Loucy (cell line): ENCODE measurements at regions not wholly inside any gene's neighbourhood (a gene's known extent, or its start where the extent isn't known, plus 50 kb on each side); places are given as distances from the start of the nearest gene placed in this dataset.
A peak's percentile ranks its signal among the peaks of the same experiment; 100 is the strongest.

Source experiments
- H2AFZ ChIP-seq: fragments of 200-600 bp; sonication (generic); 2 replicates; pipeline ENCODE4 v1.6.0; 2016; ENCODE audit warnings: antibody characterized with exemption, mild to moderate bottlenecking, low read length, moderate library complexity
- H3F3A ChIP-seq: fragments of 200-600 bp; 2 replicates; pipeline ENCODE4 v1.6.0; 2016; ENCODE audit warnings: antibody characterized with exemption, low read depth, mild to moderate bottlenecking
- H3K27me3 ChIP-seq: fragments of 200-600 bp; sonication (generic); 2 replicates; pipeline ENCODE4 v1.6.1; 2014; ENCODE audit warnings: low read length, mild to moderate bottlenecking; ENCODE audit not compliant: insufficient read depth, poor library complexity, severe bottlenecking
- H3K36me3 ChIP-seq: fragments of 200-600 bp; sonication (generic); 2 replicates; pipeline ENCODE4 v1.6.1; 2016; ENCODE audit warnings: low read length; ENCODE audit not compliant: insufficient read depth
- H3K4me1 ChIP-seq: fragments of 200-600 bp; sonication (generic); 2 replicates; pipeline ENCODE4 v1.5.1; 2014; ENCODE audit warnings: low read length, mild to moderate bottlenecking; ENCODE audit not compliant: insufficient read depth, poor library complexity, severe bottlenecking
- H3K4me2 ChIP-seq: fragments of 200-600 bp; sonication (generic); 2 replicates; pipeline ENCODE4 v1.6.0; 2014; ENCODE audit warnings: antibody characterized with exemption, low read length, low read depth, mild to moderate bottlenecking; ENCODE audit not compliant: poor library complexity, severe bottlenecking
- H3K4me3 ChIP-seq: fragments of 200-600 bp; sonication (generic); 2 replicates; pipeline ENCODE4 v1.5.1; 2014; ENCODE audit warnings: low read length, mild to moderate bottlenecking, mixed read lengths; ENCODE audit not compliant: poor library complexity, severe bottlenecking
- H3K79me2 ChIP-seq: fragments of 200-600 bp; sonication (generic); 2 replicates; pipeline ENCODE4 v1.6.1; 2014; ENCODE audit warnings: low read length; ENCODE audit not compliant: insufficient read depth
- H3K9ac ChIP-seq: fragments of 200-600 bp; sonication (generic); 2 replicates; pipeline ENCODE4 v1.6.0; 2014; ENCODE audit warnings: mild to moderate bottlenecking, low read depth, low read length, moderate library complexity; ENCODE audit not compliant: poor library complexity, severe bottlenecking
- H3K9me2 ChIP-seq: fragments of 200-600 bp; sonication (generic); replicated peaks from 2 replicates; pipeline ENCODE4 v1.6.1; 2016; ENCODE audit warnings: low read depth, low read length, mixed read lengths
- H3K9me3 ChIP-seq: fragments of 200-600 bp; sonication (generic); 2 replicates; pipeline ENCODE4 v1.6.1; 2014; ENCODE audit warnings: mild to moderate bottlenecking, antibody characterized with exemption, low read length, low read depth; ENCODE audit not compliant: insufficient read depth
- H4K20me1 ChIP-seq: fragments of 200-600 bp; sonication (generic); 2 replicates; pipeline ENCODE4 v1.6.0; 2014; ENCODE audit warnings: antibody characterized with exemption, low read length, mild to moderate bottlenecking; ENCODE audit not compliant: insufficient read depth, poor library complexity, severe bottlenecking
- EZH2phosphoT487 ChIP-seq: fragments of 200-600 bp; IDR thresholded peaks from 2 replicates; pipeline ENCODE4 v1.6.1; 2018; ENCODE audit warnings: antibody characterized with exemption, mild to moderate bottlenecking, moderate library complexity, borderline replicate concordance
- TF ChIP-seq, protein P1 (sequence below): fragments of 200-600 bp; sonication (generic); conservative IDR thresholded peaks from 2 replicates; pipeline ENCODE4 v1.5.1; 2014; ENCODE audit warnings: mild to moderate bottlenecking, antibody characterized with exemption, low read length

DNA sequence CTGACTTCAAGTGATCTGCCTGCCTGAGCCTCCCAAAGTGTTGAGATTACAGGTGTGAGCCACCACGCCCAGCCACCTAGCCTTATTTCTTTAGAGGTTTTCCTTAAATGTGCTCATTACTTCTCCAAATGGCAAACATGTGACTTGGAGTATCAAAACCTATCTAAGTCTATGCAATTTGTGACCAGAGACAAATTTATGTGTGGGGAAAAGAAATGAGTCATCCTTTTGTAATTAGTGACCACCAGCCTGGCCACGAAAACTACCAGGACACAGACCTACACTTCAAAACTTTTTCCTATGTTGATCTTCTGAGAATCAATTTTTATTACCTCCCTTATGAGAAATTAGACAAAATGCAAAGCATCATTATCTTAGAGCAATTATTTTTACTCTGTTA, 64.6 kb upstream of the OGFRL1 start:
- Histone ChIP-seq H4K20me1 (no peaks in the 10 kb centered on the region), H3K4me2 (no peak overlapping the region), H3K27me3 (no peaks in the 10 kb centered on the region), H3F3A (peaks cover 12% of the 10 kb centered on the region), H3K79me2 (no peaks in the 10 kb centered on the region), H3K36me3 (no peaks in the 10 kb centered on the region), H3K9me3 (no peaks in the 10 kb centered on the region), H3K4me3 (no peak overlapping the region), H3K9me2 (no peaks in the 10 kb centered on the region), H2AFZ (no peak overlapping the region), H3K4me1 (peaks cover 42% of the 10 kb centered on the region), H3K9ac (no peak overlapping the region)
- TF ChIP-seq, protein P1, sequence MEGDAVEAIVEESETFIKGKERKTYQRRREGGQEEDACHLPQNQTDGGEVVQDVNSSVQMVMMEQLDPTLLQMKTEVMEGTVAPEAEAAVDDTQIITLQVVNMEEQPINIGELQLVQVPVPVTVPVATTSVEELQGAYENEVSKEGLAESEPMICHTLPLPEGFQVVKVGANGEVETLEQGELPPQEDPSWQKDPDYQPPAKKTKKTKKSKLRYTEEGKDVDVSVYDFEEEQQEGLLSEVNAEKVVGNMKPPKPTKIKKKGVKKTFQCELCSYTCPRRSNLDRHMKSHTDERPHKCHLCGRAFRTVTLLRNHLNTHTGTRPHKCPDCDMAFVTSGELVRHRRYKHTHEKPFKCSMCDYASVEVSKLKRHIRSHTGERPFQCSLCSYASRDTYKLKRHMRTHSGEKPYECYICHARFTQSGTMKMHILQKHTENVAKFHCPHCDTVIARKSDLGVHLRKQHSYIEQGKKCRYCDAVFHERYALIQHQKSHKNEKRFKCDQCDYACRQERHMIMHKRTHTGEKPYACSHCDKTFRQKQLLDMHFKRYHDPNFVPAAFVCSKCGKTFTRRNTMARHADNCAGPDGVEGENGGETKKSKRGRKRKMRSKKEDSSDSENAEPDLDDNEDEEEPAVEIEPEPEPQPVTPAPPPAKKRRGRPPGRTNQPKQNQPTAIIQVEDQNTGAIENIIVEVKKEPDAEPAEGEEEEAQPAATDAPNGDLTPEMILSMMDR, result no peak
- TF ChIP-seq EZH2phosphoT487, result no peak

DNA sequence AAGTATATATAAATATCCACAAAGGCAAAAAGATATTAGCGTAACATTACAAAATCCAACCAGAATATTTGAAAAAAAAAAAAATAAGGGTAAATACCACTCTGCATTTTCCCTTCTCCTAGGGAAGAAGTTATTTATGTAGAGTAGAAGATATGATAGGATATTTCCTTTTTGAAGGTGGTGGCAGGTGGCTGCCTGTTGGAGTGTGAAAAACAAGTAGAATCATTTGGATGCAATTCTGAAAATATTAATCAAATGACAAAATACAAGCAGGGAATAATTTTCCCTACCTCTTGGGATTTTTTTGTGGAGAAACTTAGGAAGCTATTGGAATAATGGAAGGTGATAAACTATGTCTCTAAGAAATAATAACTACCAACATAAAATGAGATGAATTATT, 62.5 kb upstream of the OGFRL1 start:
- TF ChIP-seq, protein P1, result no peak
- no peak for TF ChIP-seq EZH2phosphoT487

DNA sequence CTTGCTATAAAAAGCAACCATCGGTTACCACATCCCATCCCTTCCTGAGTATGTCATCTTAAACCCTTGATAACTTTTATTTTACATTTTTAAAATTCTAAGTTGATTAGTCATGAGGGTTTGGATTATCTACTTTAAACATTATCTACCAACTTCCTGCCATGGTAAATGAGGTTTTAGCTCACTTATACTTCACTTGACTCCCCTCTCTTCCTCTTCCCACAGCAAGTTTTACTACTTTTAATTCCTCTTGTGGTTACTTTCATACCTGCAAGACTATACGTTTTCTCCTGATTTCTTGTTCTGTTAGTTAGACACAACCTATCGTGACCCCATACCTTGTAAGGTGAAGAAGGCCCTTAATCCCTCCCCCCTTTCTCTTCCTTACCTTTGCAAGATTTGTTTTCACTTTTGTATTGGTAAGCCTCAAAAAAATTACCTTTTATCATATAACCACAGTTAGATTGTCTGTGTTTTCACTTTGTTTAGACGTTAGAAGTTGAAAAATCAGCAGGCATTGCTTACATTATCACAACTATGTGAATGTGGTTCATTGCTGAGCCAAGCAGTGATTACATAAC, 60.1 kb upstream of the OGFRL1 start:
- Histone ChIP-seq H3K4me1 (peaks cover 39% of the 10 kb centered on the region), H3K79me2 (no peaks in the 10 kb centered on the region), H4K20me1 (no peaks in the 10 kb centered on the region), H3K4me3 (peak overlapping the region; percentile 32), H3K36me3 (no peaks in the 10 kb centered on the region), H3K9me3 (no peaks in the 10 kb centered on the region), H3K9ac (no peak overlapping the region), H3F3A (peaks cover 18% of the 10 kb centered on the region), H3K9me2 (no peaks in the 10 kb centered on the region), H2AFZ (no peak overlapping the region), H3K27me3 (no peaks in the 10 kb centered on the region), H3K4me2 (peak overlapping the region; percentile 66)
- TF ChIP-seq EZH2phosphoT487, result no peak
- TF ChIP-seq, protein P1, result 0 out of 2 replicates have a peak, but pooled peaks have one; percentile 8

More for the DNA sequence above, 62.5 kb upstream of the OGFRL1 start:
- Histone ChIP-seq H3K9ac (no peak overlapping the region), H2AFZ (no peak overlapping the region), H3K79me2 (no peaks in the 10 kb centered on the region), H3K4me2 (no peak overlapping the region), H3F3A (peaks cover 14% of the 10 kb centered on the region), H3K9me3 (no peaks in the 10 kb centered on the region), H3K4me1 (peaks cover 53% of the 10 kb centered on the region), H3K9me2 (no peaks in the 10 kb centered on the region), H3K27me3 (no peaks in the 10 kb centered on the region), H3K36me3 (no peaks in the 10 kb centered on the region), H4K20me1 (no peaks in the 10 kb centered on the region), H3K4me3 (no peak overlapping the region)
